ENCODE measurements at regions not wholly inside any gene's neighbourhood (a gene's known extent, or its start where the extent isn't known, plus 50 kb on each side); places are given as distances from the start of the nearest gene placed in this dataset.
A peak's percentile ranks its signal among the peaks of the same experiment; 100 is the strongest.

GRCh38 chr12:124377981-124378509, 83.2 kb downstream of the RFLNA start:
- POLR2A ChIA-PET (ENCODE audit: unreplicated experiment) = no interaction called here
- Histone ChIP-seq H4K8ac (ENCODE audit: low read depth in 2 of 2, low read length in 2 of 2) (no peak overlapping the region), H4K20me1 (ENCODE audit: insufficient read depth, low read length) (peaks cover 64% of the 10 kb centered on the region), H3K4ac (ENCODE audit: low read depth, low read length) (no peak overlapping the region; the same call in 1 of the 2 replicates), H3K14ac (replicated peaks; ENCODE audit: low read depth, low read length) (no peak overlapping the region), H2BK5ac (ENCODE audit: low read depth, low read length, poor library complexity, severe bottlenecking) (no peak overlapping the region), H3K56ac (ENCODE audit: extremely low read depth, insufficient read depth, low read length) (no peak overlapping the region), H3K4me2 (ENCODE audit: low read depth, low read length) (no peak overlapping the region), H4K5ac (ENCODE audit: low read depth, low read length) (no peak overlapping the region), H3K4me1 (ENCODE audit: control insufficient read depth, insufficient read depth, low read length) (peaks cover 32% of the 10 kb centered on the region), H2BK15ac (ENCODE audit: low read depth, low read length) (no peak overlapping the region), H2BK120ac (ENCODE audit: low read depth, low read length) (no peak overlapping the region), H3K79me1 (ENCODE audit: low read depth in 1 of 2, low read length in 2 of 2) (peaks cover 26 to 79% of the 10 kb centered on the region in 2 experiments), H2AFZ (replicated peaks; ENCODE audit: low read length, poor library complexity) (no peak overlapping the region), H2AK9ac (replicated peaks; ENCODE audit: low read depth, low read length, poor library complexity) (no peak overlapping the region), H3K9ac (ENCODE audit: low read depth, low read length) (no peak overlapping the region), H2AK5ac (ENCODE audit: low read depth, low read length) (no peak overlapping the region), H2BK20ac (ENCODE audit: low read depth, low read length) (no peak overlapping the region), H3K18ac (ENCODE audit: low read depth, low read length) (no peak overlapping the region), H3K23ac (ENCODE audit: low read depth, low read length) (no peak overlapping the region), H3K9me3 (ENCODE audit: control insufficient read depth, insufficient read depth, low read length) (no peaks in the 10 kb centered on the region), H3K27me3 (ENCODE audit: control insufficient read depth, insufficient read depth, low read length) (no peaks in the 10 kb centered on the region), H3K36me3 (ENCODE audit: control insufficient read depth, insufficient read depth, low read length) (peaks cover 71% of the 10 kb centered on the region), H4K91ac (ENCODE audit: insufficient read depth, low read depth, low read length) (no peak overlapping the region), H3K9me1 (ENCODE audit: insufficient read depth, low read length) (0 out of 2 replicates have a peak, but pooled peaks cover 8% of the 10 kb centered on the region), H3K4me3 (ENCODE audit: insufficient read depth, low read depth, low read length) (no peak overlapping the region), H3K27ac (ENCODE audit: insufficient read depth, low read length) (no peak overlapping the region)
- CTCF ChIA-PET = no interaction called here
- TF ChIP-seq ELK1 (IDR thresholded peaks at IDR 0.05; ENCODE audit: borderline replicate concordance, low read depth, low read length) (no peak), POLR2A (IDR thresholded peaks at IDR 0.05; ENCODE audit: low read depth, low read length) (0 out of 2 replicates have a peak, but pooled peaks have one; percentile 14), CTCF (conservative IDR thresholded peaks at IDR 0.05; ENCODE audit: low read depth, low read length) (no peak), MAFK (IDR thresholded peaks at IDR 0.05; ENCODE audit: low read depth, low read length) (no peak), RFX5 (IDR thresholded peaks at IDR 0.05; ENCODE audit: low read depth, low read length) (no peak)
- WGBS, 2 experiments (ENCODE audit: extremely low coverage in 2 of 2, insufficient read length in 1 of 2) = 94% methylated on average over 7 of the region's 26 CpGs; no CpG with 5 or more reads in 1 of the 2 experiments
- in situ Hi-C loops (cut with MboI; ENCODE audit: low sequenced_read_pairs) = no loop called here
- ATAC-seq (ENCODE audit: low read depth) = no peak
- intact Hi-C loops (cut with micrococcal nuclease) = no loop called here
- BruUV-seq (replicated peaks) = no TSS peak
- no peak for DNase-seq
- dilution Hi-C loops (cut with HindIII; ENCODE audit: low sequenced_read_pairs, unreplicated experiment) = no loop called here

Measured in IMR-90 (cell line).